GM21515 (cell line): ENCODE measurements at regions not wholly inside any gene's neighbourhood (a gene's known extent, or its start where the extent isn't known, plus 50 kb on each side); places are given as distances from the start of the nearest gene placed in this dataset.

Source experiments
- ATAC-seq: cut with Tn5 transposase; IDR thresholded peaks from one replicate; pipeline ENCODE4 v1.9.1; 2021; ENCODE audit not compliant: unreplicated experiment

DNA sequence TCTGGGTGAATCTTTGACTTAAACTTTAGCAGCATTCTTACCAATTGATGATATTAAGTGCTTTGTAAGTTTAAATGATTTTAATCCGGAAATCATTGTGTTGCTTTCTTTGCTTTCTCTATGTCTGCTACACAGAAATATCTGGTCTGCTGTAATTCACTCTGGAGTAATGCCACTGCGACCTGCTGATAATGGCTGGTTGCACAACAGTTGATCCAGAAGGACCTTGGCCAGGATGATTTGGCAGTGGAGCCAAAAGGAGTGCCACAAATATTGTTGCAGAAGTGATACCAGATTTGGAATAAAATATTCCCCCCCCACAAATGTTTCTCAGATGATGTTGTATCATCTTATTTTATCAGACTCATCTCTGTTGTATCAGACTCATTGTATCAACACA, 2063.9 kb downstream of the MRPL39 start:
- ATAC-seq, result no peak

DNA sequence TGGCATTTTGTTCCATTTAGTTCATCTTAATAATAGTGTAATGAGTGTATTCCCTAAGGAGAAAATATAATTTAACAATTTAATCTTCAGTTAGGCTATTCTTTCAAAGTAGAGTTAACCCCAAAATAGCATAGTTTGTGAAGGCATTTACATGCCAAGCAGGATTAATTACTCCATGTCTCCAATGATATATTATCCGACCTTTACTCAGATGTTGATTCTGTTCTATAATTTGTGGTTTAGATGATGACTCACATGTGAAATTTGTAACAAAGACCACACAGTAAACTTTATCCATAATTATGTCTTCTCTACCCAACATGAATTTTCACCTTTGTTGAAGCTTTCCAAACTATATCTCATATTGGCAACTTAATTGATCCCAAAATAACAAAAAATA, 2065.2 kb downstream of the MRPL39 start:
- no peak for ATAC-seq

DNA sequence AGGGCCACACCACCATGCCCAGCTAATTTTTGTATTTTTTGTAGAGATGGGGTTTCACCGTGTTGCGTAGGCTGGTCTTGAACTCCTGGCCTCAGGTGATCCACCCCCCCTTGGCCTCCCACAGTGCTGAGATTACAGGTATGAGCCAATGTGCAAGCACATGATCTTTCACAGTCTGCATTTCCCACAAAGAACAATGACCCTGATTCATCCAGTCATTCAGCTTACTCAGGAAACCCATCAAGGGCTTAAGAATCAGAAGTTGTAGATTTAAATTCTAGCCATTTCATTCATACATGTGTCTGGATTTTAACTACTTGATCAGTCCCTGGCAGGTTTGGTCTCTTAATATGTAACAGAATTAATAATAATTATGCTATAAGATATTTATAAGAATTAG, 2065.7 kb downstream of the MRPL39 start:
- no peak for ATAC-seq

DNA sequence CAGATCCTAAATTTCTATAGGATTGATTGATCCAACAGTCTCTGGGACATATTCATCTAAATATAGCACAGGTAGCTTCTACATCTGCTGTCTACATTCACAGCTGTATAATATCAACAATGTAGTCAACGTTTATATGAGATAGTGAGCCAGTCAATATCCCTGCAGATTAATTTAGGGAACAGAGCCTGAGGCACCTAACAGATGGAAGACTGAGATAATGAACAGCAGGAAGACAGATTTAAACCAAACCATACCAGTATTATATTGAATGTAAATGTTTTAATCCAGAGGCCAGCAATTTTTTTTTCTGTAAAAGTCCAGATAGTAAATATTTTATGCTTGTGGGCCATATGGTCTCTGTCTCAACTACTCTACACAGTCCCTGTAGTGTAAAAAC, 2072.4 kb downstream of the MRPL39 start:
- ATAC-seq, result no peak

DNA sequence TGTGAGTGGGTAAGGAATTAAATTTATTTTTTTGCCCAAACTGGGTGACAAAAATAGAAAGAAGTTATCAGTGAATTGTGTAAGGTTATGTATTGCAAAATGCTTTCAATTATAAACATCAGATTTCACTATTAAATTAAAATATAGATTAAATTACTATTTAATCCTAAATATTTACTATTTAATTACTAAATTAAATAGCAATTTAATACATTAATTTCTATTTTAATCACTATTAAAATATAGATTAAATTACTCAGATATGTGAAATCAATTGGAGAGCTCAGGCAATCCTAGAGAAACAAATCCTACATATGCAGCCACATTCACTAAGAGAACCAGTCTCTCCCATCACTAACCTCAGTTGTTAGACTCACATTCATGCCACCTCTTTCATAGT, 2075.8 kb downstream of the MRPL39 start:
- ATAC-seq, result no peak

DNA sequence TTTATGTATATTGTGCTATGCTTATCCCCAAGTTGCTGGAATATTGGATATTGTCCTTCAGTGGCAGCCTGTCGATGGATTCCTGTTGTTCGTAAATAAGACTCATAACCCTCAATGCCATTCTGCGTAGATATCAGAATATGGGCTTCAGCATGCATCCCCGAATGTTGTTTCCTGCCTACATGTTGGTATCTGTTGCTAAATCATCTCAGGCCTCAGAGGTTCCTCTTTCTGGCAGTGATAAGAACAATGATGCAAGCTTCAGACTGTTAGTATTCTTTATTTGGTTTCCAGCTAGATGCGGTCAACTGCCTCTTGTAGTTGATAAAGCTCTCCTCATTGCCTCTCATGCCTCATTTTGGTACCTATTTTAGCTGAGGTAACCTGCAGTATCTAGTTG, 2082.6 kb downstream of the MRPL39 start:
- ATAC-seq, result no peak

DNA sequence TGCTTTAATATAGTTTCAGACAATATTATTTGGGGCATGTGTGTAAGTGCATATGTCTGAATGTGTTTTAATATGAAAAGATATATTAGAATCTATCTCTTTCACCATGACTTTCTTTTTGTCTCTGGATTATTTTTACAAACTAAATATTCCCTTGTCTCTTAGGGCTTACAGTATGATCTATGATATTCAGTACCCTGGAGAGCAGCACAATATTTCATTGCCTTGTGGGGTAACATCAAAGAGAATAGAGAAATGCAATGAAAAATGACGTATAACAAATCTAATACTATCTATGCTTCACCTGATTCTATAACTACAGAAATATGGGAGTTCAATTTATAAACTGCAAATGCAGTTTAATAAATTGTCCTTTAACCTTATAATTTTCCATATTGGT, 2084.5 kb downstream of the MRPL39 start:
- no peak for ATAC-seq

DNA sequence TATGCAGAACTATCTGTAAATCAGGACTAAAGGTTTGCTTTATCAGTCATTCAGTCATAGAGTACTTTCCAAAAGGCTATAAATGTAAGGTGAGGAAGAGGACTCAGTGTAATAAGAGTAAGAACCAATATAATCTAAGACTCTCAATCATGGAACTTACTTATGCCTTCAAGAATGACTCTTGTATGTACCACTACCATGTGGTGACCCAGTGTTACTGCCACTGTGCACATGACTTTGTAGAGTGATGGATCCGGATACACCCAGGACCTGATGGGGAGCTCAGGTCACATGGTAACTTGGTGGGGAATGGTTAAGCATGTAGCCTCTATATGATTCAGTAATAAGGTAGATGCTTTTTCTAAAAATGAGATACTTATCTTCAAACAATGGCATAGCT, 2099.8 kb downstream of the MRPL39 start:
- ATAC-seq, result no peak

DNA sequence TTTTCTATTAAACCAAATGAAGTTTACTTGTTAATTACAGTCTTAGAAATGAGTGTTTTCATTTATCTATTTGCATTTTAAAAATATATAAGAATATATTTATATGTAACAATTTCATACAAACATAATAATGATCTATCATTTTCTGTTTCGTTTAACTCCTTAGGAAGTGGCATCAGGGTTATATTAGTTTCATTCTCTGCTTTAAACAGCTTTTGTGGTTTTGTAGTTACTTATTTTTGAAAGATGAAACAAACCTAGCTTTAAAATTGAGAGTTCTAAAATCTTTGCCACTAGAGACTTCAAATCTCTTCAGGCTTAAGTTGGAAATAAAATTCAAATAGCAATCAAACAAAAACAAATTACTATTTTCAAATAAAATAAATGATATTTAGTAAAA, 2110.6 kb downstream of the MRPL39 start:
- ATAC-seq, result peak; percentile 91

DNA sequence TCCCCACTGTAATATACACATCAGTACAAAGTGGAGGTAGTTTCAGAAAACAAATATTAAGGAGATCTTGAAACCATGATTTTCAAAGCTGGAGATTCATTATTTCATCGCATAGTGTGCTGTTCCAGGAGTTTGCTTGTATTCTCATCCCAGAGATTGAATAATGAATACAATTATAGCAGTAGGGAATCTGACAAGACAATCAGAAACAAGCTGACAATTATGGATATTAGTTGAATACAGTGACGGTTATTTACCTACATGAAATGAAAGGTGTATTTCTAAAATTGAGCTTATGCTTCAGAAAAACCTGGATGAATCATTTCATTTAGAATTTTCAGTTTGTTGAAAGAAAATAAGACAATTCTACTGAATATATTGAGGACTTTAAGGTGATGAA, 2119.0 kb downstream of the MRPL39 start:
- ATAC-seq, result no peak

DNA sequence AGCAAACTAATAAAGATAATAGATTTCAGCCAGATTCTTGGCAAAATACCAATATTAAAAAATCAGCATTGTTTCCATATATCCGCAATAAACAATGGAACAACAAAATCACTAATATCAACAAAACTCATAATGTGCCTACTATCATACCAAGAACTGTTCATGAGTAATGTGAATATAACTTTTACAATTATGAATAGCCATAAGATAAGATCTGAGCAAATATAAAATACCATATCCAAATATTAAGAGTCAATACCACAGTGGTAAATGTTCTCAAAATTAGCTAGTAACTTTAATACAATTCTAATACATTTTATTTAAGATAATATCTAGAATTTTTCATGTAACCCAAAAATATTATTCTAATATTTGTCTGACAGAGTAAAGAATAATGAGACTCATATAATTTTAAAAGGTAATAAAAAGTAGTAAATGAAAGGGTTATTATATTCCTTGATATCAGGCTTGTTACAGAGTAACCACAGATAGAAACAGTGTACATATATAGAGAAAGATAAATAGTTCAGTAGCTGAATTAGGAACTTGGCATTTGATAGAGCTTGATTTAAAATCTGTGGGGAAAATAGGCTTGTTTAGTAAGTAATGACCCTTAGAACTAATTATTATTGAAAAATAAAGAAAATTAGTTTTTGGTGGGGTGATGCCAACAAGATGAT, 2126.6 kb downstream of the MRPL39 start:
- no peak for ATAC-seq

DNA sequence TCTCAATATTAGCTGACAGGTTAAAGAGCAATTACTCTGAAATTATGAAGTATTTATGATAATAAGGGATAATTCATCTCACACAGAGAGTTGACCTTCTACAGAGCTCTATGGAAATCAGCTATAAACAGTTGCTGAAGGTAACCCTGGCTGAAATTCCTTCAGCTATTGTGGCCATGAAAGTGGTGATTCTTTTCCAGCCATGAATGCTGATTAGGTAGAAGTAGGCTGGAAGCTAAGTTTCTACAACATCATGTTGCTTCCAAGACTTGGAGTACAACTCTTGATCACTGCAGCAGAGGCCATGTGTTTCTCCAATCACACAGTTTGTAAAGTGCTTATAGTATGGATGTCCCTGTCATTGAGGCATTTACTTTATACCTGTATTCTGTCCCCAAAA, 2128.9 kb downstream of the MRPL39 start:
- no peak for ATAC-seq

DNA sequence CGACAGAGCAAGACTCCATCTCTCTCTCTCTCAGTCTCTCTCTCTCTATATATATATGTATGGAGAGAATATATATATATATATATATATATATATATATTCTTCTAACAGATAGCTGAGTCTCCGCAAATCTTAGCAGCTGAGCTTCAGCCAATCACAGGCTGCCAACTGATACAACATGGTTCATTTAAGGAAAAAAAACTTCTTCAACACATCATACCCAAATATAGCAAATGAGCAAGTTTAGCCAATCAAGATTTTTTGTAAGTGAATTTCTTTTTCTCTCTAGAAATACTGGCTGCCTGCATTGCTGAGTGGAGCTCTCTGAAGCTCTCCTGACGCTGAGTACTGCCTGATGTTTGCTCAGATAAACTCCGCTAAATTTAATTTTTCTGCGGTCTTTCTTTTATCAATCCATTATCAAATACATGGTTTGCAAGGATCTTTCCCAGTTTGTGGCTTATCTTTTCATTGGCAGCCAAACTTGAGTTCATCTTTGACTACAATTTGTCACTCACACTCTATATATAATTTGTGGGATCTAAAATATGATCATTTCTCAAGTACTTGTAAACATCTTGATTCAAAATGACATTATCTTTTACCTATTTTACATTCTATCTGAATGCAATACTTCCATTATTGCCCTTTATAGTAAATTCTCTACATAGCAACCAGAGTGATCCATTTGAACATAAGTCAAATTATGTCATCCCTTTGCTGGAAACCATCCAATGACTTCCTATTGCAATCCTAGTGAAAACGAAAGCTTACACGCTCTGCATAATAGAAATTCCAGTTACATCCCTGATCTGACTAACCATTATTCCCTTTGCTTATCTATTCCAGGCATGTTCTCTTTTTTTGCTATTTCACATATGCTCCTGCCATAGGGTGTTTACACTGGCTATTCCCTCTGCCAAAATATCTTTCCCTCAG, 2131.7 kb downstream of the MRPL39 start:
- no peak for ATAC-seq

DNA sequence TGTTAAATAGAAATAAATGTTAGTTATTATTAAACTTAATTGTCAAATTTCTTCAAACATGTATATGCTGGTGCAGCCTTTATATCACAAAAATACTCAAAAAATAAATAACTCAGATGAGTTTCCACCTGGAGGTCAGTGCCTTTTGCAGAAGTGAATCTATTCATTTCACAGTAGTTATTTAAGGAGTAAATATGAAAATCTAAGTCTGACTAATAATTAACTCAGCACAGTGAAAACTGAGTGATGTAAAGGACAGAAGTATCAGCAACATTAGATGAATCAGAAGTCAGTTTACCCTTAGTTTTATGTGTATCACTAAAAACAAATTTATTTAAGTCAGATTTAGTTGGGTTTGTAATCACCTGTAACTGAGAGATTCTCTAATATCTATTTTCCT, 2135.4 kb downstream of the MRPL39 start:
- peak; percentile 85 for ATAC-seq

DNA sequence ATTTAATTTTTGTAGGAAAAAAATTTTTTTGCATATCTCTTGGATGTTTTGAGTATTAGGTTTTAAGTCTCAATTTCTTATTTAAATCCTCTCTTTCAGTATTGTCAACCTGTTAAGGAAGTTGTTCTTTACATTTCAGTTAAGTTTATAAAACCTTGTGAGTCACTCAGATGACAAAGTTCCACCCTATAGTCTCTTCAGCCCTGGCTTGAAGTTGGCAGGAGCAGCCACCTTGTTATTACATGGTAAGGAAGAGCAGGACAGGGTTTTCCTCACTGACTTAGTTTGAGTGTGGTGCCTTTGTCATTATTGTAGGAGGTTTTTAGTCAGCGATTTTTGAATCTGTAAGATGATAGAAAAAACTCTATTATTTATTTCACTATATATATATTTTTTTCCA, 2143.9 kb downstream of the MRPL39 start:
- ATAC-seq, result no peak

DNA sequence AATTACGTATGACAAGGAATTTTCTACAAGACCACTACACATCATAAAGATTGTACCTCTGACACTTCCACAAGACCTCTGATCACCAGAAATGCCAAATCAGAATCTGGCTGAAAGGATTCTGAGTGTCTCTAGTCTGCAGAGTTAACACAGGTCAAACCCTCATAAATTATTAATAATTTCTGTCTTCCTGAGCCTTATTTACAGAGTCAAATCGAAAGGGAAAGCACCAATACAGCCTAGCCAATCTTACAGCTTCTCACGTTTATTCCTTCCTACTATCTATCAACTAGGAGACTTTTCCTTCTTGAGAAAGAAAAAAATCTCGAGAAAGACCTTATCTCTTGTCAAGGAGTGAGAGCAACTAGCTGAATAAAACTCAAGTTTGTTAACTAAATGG, 2151.6 kb downstream of the MRPL39 start:
- ATAC-seq, result peak; percentile 55

DNA sequence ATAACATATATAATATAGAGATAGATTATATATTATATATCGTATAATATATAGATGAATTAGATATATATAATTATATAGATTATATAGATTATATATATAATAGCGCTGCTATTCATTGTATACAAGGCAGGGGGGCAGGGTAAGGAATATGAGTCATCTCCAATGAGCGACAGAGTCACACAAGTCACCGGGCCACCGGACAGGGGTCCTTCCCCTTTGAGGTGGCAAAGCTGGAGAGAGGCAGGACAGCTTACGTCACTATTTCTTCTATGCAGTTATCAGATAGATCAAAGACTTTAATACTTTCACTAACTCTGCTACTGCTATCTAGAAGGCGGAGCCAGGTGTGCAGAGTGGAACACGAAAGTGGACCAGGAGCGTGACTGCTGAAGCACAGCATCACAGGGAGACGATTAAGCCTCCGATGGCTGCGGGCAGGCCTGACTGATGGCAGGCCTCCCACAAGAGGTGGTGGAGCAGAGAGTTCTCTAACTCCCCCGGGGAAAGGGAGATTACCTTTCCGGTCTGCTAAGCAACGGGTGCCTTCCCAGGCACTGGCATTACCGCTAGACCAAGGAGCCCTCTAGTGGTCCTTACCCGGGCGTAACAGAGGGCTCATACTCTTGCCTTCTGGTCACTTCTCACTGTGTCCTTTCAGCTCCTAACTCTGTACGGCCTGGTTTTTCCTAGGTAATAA, 2154.7 kb downstream of the MRPL39 start:
- peak; percentile 61 for ATAC-seq

DNA sequence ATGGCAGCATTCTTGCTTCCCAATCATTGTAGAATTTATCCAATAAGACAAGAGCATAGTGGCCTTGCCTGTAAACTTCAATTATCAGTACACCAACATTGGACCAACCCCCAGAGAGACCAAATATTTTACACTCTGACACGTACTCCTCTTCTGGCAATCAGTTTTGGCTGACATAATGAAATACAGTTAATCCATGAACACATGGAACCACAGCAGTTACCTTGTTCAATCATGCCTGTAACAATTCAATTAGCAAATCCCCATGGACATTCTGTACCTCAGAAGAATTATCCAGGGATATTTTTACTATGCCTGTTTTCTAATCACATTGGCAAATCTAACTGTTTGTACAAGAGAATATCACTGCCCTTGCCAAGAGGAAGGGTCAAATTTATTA, 2162.0 kb downstream of the MRPL39 start:
- no peak for ATAC-seq

DNA sequence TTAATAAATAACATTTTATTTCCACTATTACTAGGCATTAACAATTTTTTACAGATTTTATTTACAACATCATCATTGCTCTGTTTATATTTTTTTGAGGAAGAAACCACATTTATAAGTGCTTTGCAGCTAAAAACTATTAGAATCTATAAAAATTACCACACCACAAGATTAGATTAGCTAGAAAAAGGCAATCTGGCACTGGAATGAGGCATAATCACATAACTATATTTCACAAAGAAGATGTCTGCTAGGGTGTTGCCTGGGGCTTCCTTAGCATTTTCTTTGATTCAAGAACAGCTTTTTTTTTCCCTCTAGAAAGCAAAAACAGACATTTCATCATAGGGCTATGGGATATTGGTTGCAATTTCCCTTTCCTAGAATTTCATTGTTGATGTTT, 2169.2 kb downstream of the MRPL39 start:
- ATAC-seq, result no peak

DNA sequence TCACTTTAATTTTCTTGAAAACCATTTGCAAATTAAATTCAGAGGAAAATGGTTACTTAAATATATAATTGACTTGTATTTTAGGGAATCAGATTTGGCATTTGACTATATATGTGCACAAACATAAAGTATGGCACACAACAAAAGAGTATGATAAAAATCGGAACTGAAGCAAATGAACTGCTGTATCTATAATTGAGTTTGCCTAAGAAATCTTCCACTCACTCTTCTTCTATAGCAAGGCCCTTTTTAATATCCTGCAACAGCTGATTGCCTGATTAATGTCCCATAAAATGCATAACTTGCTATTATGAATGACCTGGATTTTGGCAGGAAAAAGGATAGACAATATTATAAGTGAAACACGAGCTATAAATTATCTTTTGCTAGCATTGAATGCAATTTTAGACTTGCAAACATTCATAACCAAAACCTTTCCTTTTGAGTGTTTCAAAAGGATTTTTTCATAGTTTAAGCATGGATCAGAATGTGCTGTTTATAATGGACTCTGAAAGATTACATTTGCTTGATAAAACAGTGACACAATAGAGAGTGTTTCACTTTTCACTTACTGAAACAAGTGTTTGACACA, 2204.3 kb downstream of the MRPL39 start:
- ATAC-seq, result no peak

DNA sequence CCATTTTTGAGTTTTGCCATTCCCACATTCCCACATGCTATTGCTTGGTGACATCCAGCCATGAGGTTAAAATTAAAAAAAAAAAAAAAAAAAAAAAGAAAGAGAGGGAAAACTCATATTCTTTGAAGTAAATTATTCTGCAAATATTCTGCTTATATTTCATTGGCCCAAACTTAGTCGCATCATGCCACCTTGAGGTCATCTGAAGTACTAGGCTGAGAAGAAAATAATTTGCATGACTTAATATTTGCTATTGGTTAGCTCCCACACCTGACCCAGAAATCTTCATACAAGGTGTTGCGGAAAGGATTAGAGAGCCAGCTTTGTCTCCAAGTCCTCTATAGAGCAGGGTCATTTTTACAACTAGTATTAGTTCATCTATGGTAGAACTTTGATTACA, 2206.0 kb downstream of the MRPL39 start:
- ATAC-seq, result no peak
